ENCODE measurements at regions not wholly inside any gene's neighbourhood (a gene's known extent, or its start where the extent isn't known, plus 50 kb on each side); places are given as distances from the start of the nearest gene placed in this dataset.

DNA sequence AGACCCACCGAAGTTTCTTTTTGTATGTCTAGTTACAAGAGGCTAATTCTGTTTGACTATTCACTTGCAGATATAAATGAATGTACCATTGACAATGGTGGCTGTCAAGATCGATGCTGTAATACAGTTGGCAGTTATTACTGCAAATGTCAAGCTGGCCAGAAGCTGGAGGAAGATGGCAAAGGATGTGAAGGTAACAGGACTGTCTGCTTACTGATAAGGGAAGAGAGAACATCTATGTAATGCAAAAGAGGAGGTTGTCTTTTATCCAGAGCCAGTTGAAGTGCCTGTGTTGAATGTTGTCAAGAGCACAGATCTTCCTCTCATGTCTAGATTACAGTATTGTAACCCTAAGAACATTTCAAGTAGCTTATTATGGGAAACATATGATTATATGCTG, 549.5 kb upstream of the GOLIM4 start:
- Mint-ChIP-seq H3K36me3 (no peaks in the 10 kb centered on the region), H3K9me3 (peaks cover 2% of the 10 kb centered on the region), H3K27me3 (no peaks in the 10 kb centered on the region), H3K4me1 (ENCODE audit: low read depth) (no peaks in the 10 kb centered on the region), H3K4me3 (no peak overlapping the region), H3K27ac (no peak overlapping the region)
- ChIA-PET CTCF (no interaction called here), POLR2A (no interaction called here)
- no peak for DNase-seq
- intact Hi-C loops (cut with micrococcal nuclease): no loop called here

DNA sequence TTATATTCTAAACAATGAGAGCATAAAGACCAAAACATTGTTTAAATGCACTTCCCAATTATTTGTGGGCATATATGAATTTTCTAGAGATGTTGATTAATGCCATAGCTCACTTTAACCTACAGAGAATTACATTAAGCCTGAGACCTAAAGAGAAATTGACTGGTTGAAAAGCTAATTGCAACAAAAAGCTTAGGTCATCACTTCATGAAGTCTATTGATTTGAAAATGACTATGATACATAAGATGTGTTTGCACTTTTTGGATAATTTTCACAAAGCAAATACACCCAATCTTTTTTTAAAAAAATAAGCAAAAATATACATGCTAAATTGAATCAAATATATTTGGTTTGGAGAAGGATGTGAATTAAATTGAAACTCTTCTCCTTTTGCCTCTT, 532.8 kb upstream of the GOLIM4 start:
- intact Hi-C loops (cut with micrococcal nuclease): no loop called here
- ChIA-PET CTCF (no interaction called here), POLR2A (no interaction called here)
- no peak overlapping the region for H3K4me3 Mint-ChIP-seq
- DNase-seq: no peak
- H3K36me3 Mint-ChIP-seq: no peaks in the 10 kb centered on the region
- no peaks in the 10 kb centered on the region for H3K9me3 Mint-ChIP-seq
- no peak overlapping the region for H3K27ac Mint-ChIP-seq
- no peaks in the 10 kb centered on the region for H3K4me1 Mint-ChIP-seq (ENCODE audit: low read depth)
- H3K27me3 Mint-ChIP-seq: no peaks in the 10 kb centered on the region

DNA sequence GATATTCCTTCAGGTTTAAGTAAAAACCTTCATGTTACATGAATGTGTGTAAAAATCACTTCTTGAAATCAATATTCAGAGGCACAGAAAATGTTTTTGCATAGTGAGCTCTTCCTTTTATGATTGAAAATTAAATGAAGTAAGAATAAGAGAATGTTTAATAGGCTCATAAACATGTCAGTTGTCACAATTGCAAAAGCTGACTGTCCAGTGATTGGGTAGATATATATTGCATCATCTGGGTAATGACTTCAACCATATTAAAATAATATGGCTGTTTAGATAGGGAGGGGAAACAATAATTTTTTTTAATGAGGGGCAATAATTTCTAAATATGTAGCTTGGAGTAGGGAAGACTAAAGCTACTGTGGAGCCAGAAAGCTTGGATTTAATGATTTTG, 529.8 kb upstream of the GOLIM4 start:
- Mint-ChIP-seq H3K9me3 (no peaks in the 10 kb centered on the region), H3K4me1 (ENCODE audit: low read depth) (no peaks in the 10 kb centered on the region), H3K4me3 (no peak overlapping the region), H3K36me3 (no peaks in the 10 kb centered on the region), H3K27me3 (no peaks in the 10 kb centered on the region), H3K27ac (no peak overlapping the region)
- ChIA-PET CTCF (no interaction called here), POLR2A (no interaction called here)
- intact Hi-C loops (cut with micrococcal nuclease): no loop called here
- no peak for DNase-seq

DNA sequence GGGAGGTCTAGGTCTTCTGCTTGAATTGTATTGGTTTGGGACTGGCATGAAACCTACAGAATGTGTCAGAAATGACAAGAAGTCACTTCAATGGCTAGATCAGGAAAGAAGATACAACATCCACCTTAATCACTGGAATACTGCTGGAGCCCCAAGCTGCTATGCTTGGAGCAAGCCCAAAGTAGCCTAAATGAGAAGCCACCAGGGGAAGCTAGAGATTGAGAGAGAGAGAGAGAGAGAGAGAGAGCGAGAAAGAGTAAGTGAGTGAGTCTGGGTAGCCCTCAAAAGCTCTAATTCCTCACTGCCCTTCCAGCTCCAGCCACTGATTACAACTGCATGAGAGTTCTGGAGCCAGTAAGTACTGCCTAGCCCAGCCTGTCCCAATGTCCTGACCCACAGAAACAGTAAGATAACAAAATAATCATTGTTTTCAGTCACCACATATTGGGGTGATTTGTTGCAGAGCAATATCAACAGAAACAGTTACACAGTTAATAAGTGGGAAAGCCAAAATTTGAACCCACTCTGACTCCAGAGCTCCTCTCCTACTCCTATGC, 529.2 kb upstream of the GOLIM4 start:
- CTCF ChIA-PET: no interaction called here
- Mint-ChIP-seq H3K36me3 (no peaks in the 10 kb centered on the region), H3K4me1 (ENCODE audit: low read depth) (no peaks in the 10 kb centered on the region), H3K4me3 (no peak overlapping the region), H3K27me3 (no peaks in the 10 kb centered on the region), H3K27ac (no peak overlapping the region), H3K9me3 (no peaks in the 10 kb centered on the region)
- POLR2A ChIA-PET: no interaction called here
- intact Hi-C loops (cut with micrococcal nuclease): no loop called here
- DNase-seq: no peak

DNA sequence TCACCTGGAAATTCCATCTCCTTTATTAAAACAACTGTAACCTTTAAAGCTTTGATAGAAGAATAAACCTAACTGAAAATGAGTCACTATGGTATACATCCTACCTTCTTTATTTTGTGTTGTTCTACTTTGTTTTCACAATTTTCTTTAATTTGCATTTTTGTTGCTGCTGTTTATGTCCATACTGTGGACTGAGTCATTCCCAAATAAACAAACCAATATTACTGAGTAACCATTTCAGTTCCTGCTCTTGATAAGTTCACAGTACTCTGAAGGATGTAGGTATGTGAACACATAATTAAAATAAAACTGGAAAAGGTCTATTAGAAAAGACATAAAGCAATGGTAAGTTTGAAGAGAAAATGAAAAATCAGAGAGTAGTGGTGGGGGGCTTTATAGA, 528.5 kb upstream of the GOLIM4 start:
- no peaks in the 10 kb centered on the region for H3K27me3 Mint-ChIP-seq
- H3K27ac Mint-ChIP-seq: no peak overlapping the region
- no peak overlapping the region for H3K4me3 Mint-ChIP-seq
- intact Hi-C loops (cut with micrococcal nuclease): no loop called here
- H3K9me3 Mint-ChIP-seq: no peaks in the 10 kb centered on the region
- ChIA-PET POLR2A (no interaction called here), CTCF (no interaction called here)
- no peaks in the 10 kb centered on the region for H3K4me1 Mint-ChIP-seq (ENCODE audit: low read depth)
- H3K36me3 Mint-ChIP-seq: no peaks in the 10 kb centered on the region
- DNase-seq: no peak

DNA sequence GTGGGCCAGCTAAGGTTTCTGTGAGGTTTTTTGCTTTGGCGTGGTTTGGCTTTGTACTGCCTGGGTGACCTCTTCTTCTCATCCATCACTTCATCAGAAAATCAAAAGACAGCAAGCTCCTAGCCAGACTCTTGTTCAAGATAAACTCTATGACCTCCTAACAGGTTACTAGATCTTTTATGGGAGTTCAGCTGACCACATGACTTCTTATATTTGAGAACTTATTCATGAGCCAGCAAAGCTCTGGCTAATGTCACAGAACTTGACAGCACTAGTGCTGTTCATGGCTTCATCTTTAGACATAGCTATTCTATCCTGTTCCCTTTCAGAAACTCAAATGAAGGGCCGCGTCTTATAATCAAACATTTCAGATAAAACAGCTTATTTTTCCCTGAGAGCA, 527.1 kb upstream of the GOLIM4 start:
- no peak for DNase-seq
- intact Hi-C loops (cut with micrococcal nuclease): no loop called here
- no peaks in the 10 kb centered on the region for H3K4me1 Mint-ChIP-seq (ENCODE audit: low read depth)
- no peak overlapping the region for H3K4me3 Mint-ChIP-seq
- CTCF ChIA-PET: no interaction called here
- H3K27ac Mint-ChIP-seq: no peak overlapping the region
- H3K27me3 Mint-ChIP-seq: no peaks in the 10 kb centered on the region
- H3K36me3 Mint-ChIP-seq: no peaks in the 10 kb centered on the region
- POLR2A ChIA-PET: no interaction called here
- H3K9me3 Mint-ChIP-seq: no peaks in the 10 kb centered on the region

DNA sequence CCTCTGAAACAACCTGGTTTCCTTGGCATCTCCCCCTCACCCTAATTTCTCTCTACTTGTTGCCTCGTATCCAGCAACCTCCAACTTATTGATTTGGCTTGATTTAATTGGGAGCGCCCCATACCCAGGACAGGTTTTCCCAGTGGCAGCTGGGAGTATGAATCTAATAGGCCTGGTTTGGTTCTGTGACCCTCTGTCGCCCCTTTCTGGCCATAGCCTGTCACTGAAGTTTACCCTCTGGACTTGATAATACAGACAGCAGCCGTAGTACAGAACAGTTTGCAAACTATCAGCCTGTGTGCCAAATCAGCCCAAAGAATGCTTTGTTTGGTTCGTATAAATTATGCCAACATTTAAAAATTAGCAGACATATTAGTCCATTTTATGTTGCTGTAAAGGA, 525.1 kb upstream of the GOLIM4 start:
- Mint-ChIP-seq H3K36me3 (no peaks in the 10 kb centered on the region), H3K27me3 (no peaks in the 10 kb centered on the region), H3K4me1 (ENCODE audit: low read depth) (no peaks in the 10 kb centered on the region), H3K27ac (no peak overlapping the region), H3K9me3 (no peaks in the 10 kb centered on the region), H3K4me3 (no peak overlapping the region)
- intact Hi-C loops (cut with micrococcal nuclease): no loop called here
- CTCF ChIA-PET: no interaction called here
- no peak for DNase-seq
- POLR2A ChIA-PET: no interaction called here

DNA sequence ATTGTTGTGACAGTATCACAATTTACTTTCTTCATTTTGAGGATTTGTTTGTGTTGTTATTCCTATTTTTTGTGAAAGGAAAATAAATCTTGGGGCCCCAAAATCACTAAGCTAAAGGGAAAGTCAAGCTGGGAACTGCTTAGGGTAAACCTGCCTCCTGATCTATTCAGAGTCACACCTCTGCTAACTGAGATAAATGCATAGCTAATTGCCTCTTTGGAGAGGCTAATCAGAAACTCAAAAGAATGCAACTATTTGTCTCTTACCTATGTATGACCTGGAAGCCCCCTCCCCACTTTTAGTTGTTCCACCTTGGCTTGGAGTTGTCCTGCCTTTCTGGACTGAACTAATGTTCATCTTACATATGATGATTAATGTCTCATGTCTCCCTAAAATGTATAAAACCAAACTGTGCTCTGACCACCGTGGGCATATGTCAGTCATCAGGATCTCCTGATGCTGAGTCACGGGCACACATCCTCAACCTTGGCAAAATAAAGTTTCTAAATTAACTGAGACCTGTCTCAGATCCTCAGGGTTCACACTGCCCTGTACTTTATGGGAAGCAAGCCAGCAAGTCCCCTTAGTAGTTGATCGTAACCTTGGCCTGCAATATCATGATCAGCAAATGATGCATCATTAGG, 523.2 kb upstream of the GOLIM4 start:
- no peaks in the 10 kb centered on the region for H3K9me3 Mint-ChIP-seq
- ChIA-PET POLR2A (no interaction called here), CTCF (no interaction called here)
- no peaks in the 10 kb centered on the region for H3K27me3 Mint-ChIP-seq
- H3K36me3 Mint-ChIP-seq: no peaks in the 10 kb centered on the region
- H3K4me1 Mint-ChIP-seq (ENCODE audit: low read depth): no peaks in the 10 kb centered on the region
- intact Hi-C loops (cut with micrococcal nuclease): no loop called here
- DNase-seq: no peak
- H3K4me3 Mint-ChIP-seq: no peak overlapping the region
- no peak overlapping the region for H3K27ac Mint-ChIP-seq

DNA sequence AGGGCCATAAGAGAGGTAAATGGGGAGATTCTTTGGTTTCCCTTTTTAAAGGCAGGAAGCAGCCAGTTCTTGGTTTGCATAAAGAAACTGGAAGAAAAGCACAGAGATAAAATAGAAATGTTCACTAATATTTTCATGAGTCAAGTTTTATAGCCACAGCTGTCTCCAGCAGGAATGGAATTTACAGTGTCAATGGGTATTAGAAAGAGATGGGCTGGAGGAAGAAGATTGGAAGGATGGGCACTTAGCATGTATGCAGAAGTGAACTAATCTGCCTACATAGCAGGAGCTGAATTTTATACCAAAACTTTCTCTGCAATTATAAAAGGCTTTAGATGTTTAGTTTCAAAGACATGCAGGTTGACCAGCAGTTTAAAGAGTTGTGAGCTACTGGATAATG, 521.9 kb upstream of the GOLIM4 start:
- intact Hi-C loops (cut with micrococcal nuclease): no loop called here
- no peaks in the 10 kb centered on the region for H3K9me3 Mint-ChIP-seq
- ChIA-PET POLR2A (no interaction called here), CTCF (no interaction called here)
- no peak overlapping the region for H3K4me3 Mint-ChIP-seq
- H3K27ac Mint-ChIP-seq: no peak overlapping the region
- no peak for DNase-seq
- H3K27me3 Mint-ChIP-seq: no peaks in the 10 kb centered on the region
- H3K4me1 Mint-ChIP-seq (ENCODE audit: low read depth): no peaks in the 10 kb centered on the region
- no peaks in the 10 kb centered on the region for H3K36me3 Mint-ChIP-seq

DNA sequence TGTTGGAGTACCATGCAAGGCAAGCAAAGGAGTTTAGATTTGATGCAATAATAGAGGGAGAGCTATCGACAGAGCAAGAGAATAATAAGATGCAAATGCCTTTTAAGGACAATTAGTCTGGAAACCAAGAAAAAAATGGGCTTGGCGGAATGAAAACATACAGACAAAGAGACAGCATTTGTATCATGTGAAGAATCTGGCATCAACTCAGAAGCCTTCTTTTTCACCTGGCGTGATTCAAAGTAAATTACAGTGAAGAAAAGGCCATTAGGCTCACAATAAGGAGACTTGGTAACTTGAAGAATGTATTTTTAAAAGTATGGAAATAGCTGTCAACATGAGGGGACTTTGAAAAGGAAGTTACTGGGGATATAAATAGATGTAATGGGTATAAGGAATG, 521.2 kb upstream of the GOLIM4 start:
- ChIA-PET POLR2A (no interaction called here), CTCF (no interaction called here)
- DNase-seq: no peak
- Mint-ChIP-seq H3K4me1 (ENCODE audit: low read depth) (no peaks in the 10 kb centered on the region), H3K27me3 (no peaks in the 10 kb centered on the region), H3K9me3 (no peaks in the 10 kb centered on the region), H3K27ac (no peak overlapping the region), H3K36me3 (no peaks in the 10 kb centered on the region), H3K4me3 (no peak overlapping the region)
- intact Hi-C loops (cut with micrococcal nuclease): no loop called here

DNA sequence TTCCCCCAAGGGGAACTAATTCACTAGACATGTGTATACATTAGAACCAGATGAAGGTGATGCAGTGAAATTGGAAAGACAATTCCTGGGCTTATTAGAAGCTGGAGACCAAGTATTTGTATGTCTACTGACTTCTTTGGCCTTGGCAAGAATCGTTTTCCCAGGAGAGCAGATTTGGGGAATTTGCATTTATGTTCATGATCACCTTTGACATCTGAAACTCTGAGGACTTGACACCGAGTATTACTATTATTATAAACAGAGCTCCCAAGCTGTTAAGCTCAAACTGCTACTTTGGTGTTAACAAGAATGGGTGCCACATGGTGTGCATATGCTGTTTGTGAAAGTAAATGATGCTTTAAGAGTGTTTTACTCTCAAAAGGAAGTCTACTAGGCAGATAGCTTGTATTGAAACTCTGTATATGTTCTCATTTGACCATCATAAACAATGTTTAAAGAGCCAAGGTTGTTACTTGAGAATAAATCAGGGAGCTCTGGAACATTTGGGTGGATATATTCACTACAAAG, 519.8 kb upstream of the GOLIM4 start:
- ChIA-PET CTCF (no interaction called here), POLR2A (no interaction called here)
- Mint-ChIP-seq H3K9me3 (no peaks in the 10 kb centered on the region), H3K4me3 (no peak overlapping the region), H3K4me1 (ENCODE audit: low read depth) (no peaks in the 10 kb centered on the region), H3K27ac (no peak overlapping the region), H3K27me3 (no peaks in the 10 kb centered on the region), H3K36me3 (no peaks in the 10 kb centered on the region)
- intact Hi-C loops (cut with micrococcal nuclease): no loop called here
- no peak for DNase-seq

DNA sequence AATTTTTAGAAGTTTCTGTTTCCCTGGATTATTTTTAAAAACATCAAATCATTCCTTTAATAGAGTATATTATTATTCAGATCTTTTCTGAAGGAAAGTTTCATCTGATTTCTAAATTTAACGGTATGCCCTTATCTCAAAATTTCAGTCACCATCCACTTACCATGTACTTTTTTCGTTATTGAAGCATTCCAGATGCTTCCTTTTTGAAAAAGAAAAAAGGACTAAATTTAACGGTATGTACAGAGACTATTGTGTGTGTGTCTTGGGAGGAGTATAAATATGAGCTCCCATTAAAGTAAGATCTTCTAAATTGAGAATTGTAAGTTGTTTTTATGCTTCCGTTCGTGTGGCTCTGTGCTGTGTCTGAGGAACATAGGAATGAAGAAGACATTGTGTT, 517.4 kb upstream of the GOLIM4 start:
- no peaks in the 10 kb centered on the region for H3K9me3 Mint-ChIP-seq
- no peaks in the 10 kb centered on the region for H3K36me3 Mint-ChIP-seq
- intact Hi-C loops (cut with micrococcal nuclease): no loop called here
- H3K4me3 Mint-ChIP-seq: no peak overlapping the region
- ChIA-PET CTCF (no interaction called here), POLR2A (no interaction called here)
- DNase-seq: no peak
- H3K27ac Mint-ChIP-seq: no peak overlapping the region
- no peaks in the 10 kb centered on the region for H3K27me3 Mint-ChIP-seq
- no peaks in the 10 kb centered on the region for H3K4me1 Mint-ChIP-seq (ENCODE audit: low read depth)

DNA sequence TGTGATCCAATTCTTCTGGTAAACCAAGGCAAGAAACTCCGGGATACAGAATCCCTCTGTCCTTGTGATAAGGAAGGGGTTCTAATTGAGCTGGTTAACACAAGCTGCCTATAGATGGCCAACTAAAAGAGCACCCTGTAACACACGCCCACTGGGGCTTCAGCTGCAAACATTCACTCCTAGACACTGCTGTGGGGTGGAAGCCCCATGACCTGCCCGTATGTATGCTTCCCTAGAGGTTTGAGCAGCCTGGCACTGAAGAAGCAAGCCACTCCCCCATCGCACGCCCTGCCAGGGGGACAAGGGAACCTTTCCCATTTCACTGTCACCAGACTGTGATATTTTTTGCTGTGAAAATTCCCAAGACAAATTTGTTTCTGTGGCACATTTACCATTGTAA, 516.9 kb upstream of the GOLIM4 start:
- CTCF ChIA-PET: no interaction called here
- H3K27me3 Mint-ChIP-seq: no peaks in the 10 kb centered on the region
- no peak for DNase-seq
- POLR2A ChIA-PET: no interaction called here
- no peaks in the 10 kb centered on the region for H3K36me3 Mint-ChIP-seq
- H3K4me3 Mint-ChIP-seq: no peak overlapping the region
- H3K9me3 Mint-ChIP-seq: no peaks in the 10 kb centered on the region
- no peaks in the 10 kb centered on the region for H3K4me1 Mint-ChIP-seq (ENCODE audit: low read depth)
- no peak overlapping the region for H3K27ac Mint-ChIP-seq
- intact Hi-C loops (cut with micrococcal nuclease): no loop called here

Measured in activated CD4-positive, alpha-beta memory T cell treated with anti-CD3 and anti-CD28 coated beads for 36 hours (primary cell).